HTR-8/SVneo (cell line): ENCODE measurements at regions not wholly inside any gene's neighbourhood (a gene's known extent, or its start where the extent isn't known, plus 50 kb on each side); places are given as distances from the start of the nearest gene placed in this dataset.
"Not testable (repeated sequence)": the region's sequence is repeated elsewhere in the genome, so short reads cannot be mapped to it uniquely, and the experiment has no call there.

Experiments
- DNase-seq: peaks from one replicate; pipeline ENCODE4 v3.0.0; 2011; ENCODE audit warnings: low spot score, mixed read lengths; ENCODE audit not compliant: insufficient read length
- FAIRE-seq: peaks from 2 replicates; lab custom pipeline; 2011; peaks lifted over from hg19 to GRCh38; lab: Jason Lieb, UNC

GRCh38 chr4:131883181-131883580 is 1265.9 kb upstream of the PCDH10 start:
- not testable (repeated sequence) for DNase-seq, FAIRE-seq

- not testable (repeated sequence) for DNase-seq, FAIRE-seq
These were observed 1223.4 kb upstream of the PCDH10 start for GRCh38 chr4:131925662-131926061.

- not testable (repeated sequence) for DNase-seq, FAIRE-seq
These were observed 1181.4 kb upstream of the PCDH10 start for GRCh38 chr4:131967646-131968045.

- no peak for FAIRE-seq
These were observed 1174.4 kb upstream of the PCDH10 start for GRCh38 chr4:131974730-131975129.

GRCh38 chr4:131975276-131976132 is 1173.6 kb upstream of the PCDH10 start:
- FAIRE-seq: peak; percentile 73
- DNase-seq: not testable (repeated sequence)

More at GRCh38 chr4:131974730-131975129, 1174.4 kb upstream of the PCDH10 start:
- DNase-seq: no peak

GRCh38 chr4:131976133-131977002 is 1172.7 kb upstream of the PCDH10 start:
- FAIRE-seq: not testable (repeated sequence)
- DNase-seq: peak; percentile 34

- DNase-seq: no peak
- FAIRE-seq: no peak
These were observed 1171.0 kb upstream of the PCDH10 start for GRCh38 chr4:131978120-131978519.

GRCh38 chr4:131989576-131989975 is 1159.5 kb upstream of the PCDH10 start:
- FAIRE-seq (no peak), DNase-seq (no peak)

GRCh38 chr4:132001542-132001941 is 1147.6 kb upstream of the PCDH10 start:
- DNase-seq (peak; percentile 24), FAIRE-seq (no peak)

- DNase-seq: no peak
- no peak for FAIRE-seq
These were observed 1145.5 kb upstream of the PCDH10 start for GRCh38 chr4:132003593-132003992.

GRCh38 chr4:132015321-132015720 is 1133.8 kb upstream of the PCDH10 start:
- no peak for FAIRE-seq
- no peak for DNase-seq

- FAIRE-seq (no peak), DNase-seq (no peak)
These were observed 1132.3 kb upstream of the PCDH10 start for GRCh38 chr4:132016703-132017350.

- DNase-seq: no peak
These were observed 1122.9 kb upstream of the PCDH10 start for GRCh38 chr4:132026166-132026565.

GRCh38 chr4:132026816-132027215 is 1122.3 kb upstream of the PCDH10 start:
- DNase-seq (no peak), FAIRE-seq (no peak)

More at GRCh38 chr4:132026166-132026565, 1122.9 kb upstream of the PCDH10 start:
- no peak for FAIRE-seq

- FAIRE-seq (no peak), DNase-seq (no peak)
These were observed 1092.6 kb upstream of the PCDH10 start for GRCh38 chr4:132056496-132056895.

- DNase-seq: no peak
- FAIRE-seq: no peak
These were observed 1089.9 kb upstream of the PCDH10 start for GRCh38 chr4:132059227-132059626.

GRCh38 chr4:132062611-132063239 is 1086.4 kb upstream of the PCDH10 start:
- no peak for FAIRE-seq
- DNase-seq: no peak

- FAIRE-seq (no peak), DNase-seq (no peak)
These were observed 1085.3 kb upstream of the PCDH10 start for GRCh38 chr4:132063829-132064228.

- no peak for FAIRE-seq
- DNase-seq: peak; percentile 3
These were observed 1083.1 kb upstream of the PCDH10 start for GRCh38 chr4:132065940-132066495.

GRCh38 chr4:132071815-132072214 is 1077.3 kb upstream of the PCDH10 start:
- DNase-seq (peak; percentile 6), FAIRE-seq (no peak)
